SJSA1 (cell line): ENCODE measurements at regions not wholly inside any gene's neighbourhood (a gene's known extent, or its start where the extent isn't known, plus 50 kb on each side); places are given as distances from the start of the nearest gene placed in this dataset.

ENCODE experiments used
- DNase-seq, 2 experiments: peaks; one replicate each; pipeline ENCODE4 v3.0.0-alpha.2; 2015 to 2020; ENCODE audit warnings: low spot score in 2 of 2, low read depth in 1 of 2
- H3K27ac ChIP-seq: fragments of 250-450 bp; sonication (Bioruptor Pico); 2 replicates; pipeline ENCODE4 v1.5.1; 2020; ENCODE audit warnings: mild to moderate bottlenecking, moderate library complexity
- H3K27me3 ChIP-seq: fragments of 250-450 bp; sonication (Bioruptor Pico); replicated peaks from 2 replicates; pipeline ENCODE4 v1.5.1; 2020; ENCODE audit warnings: mild to moderate bottlenecking, moderate library complexity
- H3K36me3 ChIP-seq: fragments of 250-450 bp; sonication (Bioruptor Pico); 2 replicates; pipeline ENCODE4 v1.5.1; 2020; ENCODE audit warnings: mild to moderate bottlenecking
- H3K4me1 ChIP-seq: fragments of 250-450 bp; sonication (Bioruptor Pico); replicated peaks from 2 replicates; pipeline ENCODE4 v1.6.1; 2021; ENCODE audit warnings: mild to moderate bottlenecking
- H3K4me3 ChIP-seq: fragments of 250-450 bp; sonication (Bioruptor Pico); 2 replicates; pipeline ENCODE4 v1.5.1; 2020; ENCODE audit warnings: mild to moderate bottlenecking
- H3K9me3 ChIP-seq: fragments of 250-450 bp; sonication (Bioruptor Pico); replicated peaks from 2 replicates; pipeline ENCODE4 v1.5.1; 2020; ENCODE audit warnings: mild to moderate bottlenecking

- DNase-seq: no peak
- H3K27ac ChIP-seq: no peak overlapping the region
- no peak overlapping the region for H3K4me3 ChIP-seq
- H3K4me1 ChIP-seq: no peaks in the 10 kb centered on the region
- no peaks in the 10 kb centered on the region for H3K36me3 ChIP-seq
- H3K27me3 ChIP-seq: no peaks in the 10 kb centered on the region
- no peaks in the 10 kb centered on the region for H3K9me3 ChIP-seq
Observed at GRCh38 chr11:119505861-119506260, 82.9 kb upstream of the THY1 start.

GRCh38 chr11:119505071-119505470 is 82.1 kb upstream of the THY1 start:
- Histone ChIP-seq H3K27me3 (no peaks in the 10 kb centered on the region), H3K9me3 (no peaks in the 10 kb centered on the region), H3K27ac (no peak overlapping the region), H3K4me1 (no peaks in the 10 kb centered on the region), H3K4me3 (no peak overlapping the region), H3K36me3 (no peaks in the 10 kb centered on the region)
- DNase-seq: no peak

- Histone ChIP-seq H3K36me3 (no peaks in the 10 kb centered on the region), H3K27ac (no peak overlapping the region), H3K27me3 (no peaks in the 10 kb centered on the region), H3K9me3 (no peaks in the 10 kb centered on the region), H3K4me3 (no peak overlapping the region), H3K4me1 (no peaks in the 10 kb centered on the region)
- no peak for DNase-seq
Observed at GRCh38 chr11:119504371-119504770, 81.4 kb upstream of the THY1 start.

GRCh38 chr11:119501777-119502405 is 78.9 kb upstream of the THY1 start:
- H3K27ac ChIP-seq: no peak overlapping the region
- no peak for DNase-seq
- H3K36me3 ChIP-seq: no peaks in the 10 kb centered on the region
- H3K9me3 ChIP-seq: no peaks in the 10 kb centered on the region
- no peaks in the 10 kb centered on the region for H3K4me1 ChIP-seq
- H3K27me3 ChIP-seq: no peaks in the 10 kb centered on the region
- H3K4me3 ChIP-seq: no peak overlapping the region

GRCh38 chr11:119497717-119498116 is 74.7 kb upstream of the THY1 start:
- Histone ChIP-seq H3K27ac (no peak overlapping the region), H3K4me3 (no peak overlapping the region), H3K4me1 (no peaks in the 10 kb centered on the region), H3K9me3 (no peaks in the 10 kb centered on the region), H3K27me3 (no peaks in the 10 kb centered on the region), H3K36me3 (no peaks in the 10 kb centered on the region)
- no peak for DNase-seq

GRCh38 chr11:119496997-119497396 is 74.0 kb upstream of the THY1 start:
- H3K4me1 ChIP-seq: no peaks in the 10 kb centered on the region
- no peaks in the 10 kb centered on the region for H3K27me3 ChIP-seq
- H3K9me3 ChIP-seq: no peaks in the 10 kb centered on the region
- no peak overlapping the region for H3K4me3 ChIP-seq
- DNase-seq: no peak
- H3K36me3 ChIP-seq: no peaks in the 10 kb centered on the region
- no peak overlapping the region for H3K27ac ChIP-seq

GRCh38 chr11:119496469-119496868 is 73.5 kb upstream of the THY1 start:
- Histone ChIP-seq H3K27me3 (no peaks in the 10 kb centered on the region), H3K4me3 (no peak overlapping the region), H3K9me3 (no peaks in the 10 kb centered on the region), H3K4me1 (no peaks in the 10 kb centered on the region), H3K36me3 (no peaks in the 10 kb centered on the region), H3K27ac (no peak overlapping the region)
- no peak for DNase-seq

GRCh38 chr11:119493712-119494111 is 70.7 kb upstream of the THY1 start:
- no peak overlapping the region for H3K4me3 ChIP-seq
- DNase-seq: no peak
- H3K36me3 ChIP-seq: no peaks in the 10 kb centered on the region
- no peak overlapping the region for H3K27ac ChIP-seq
- H3K9me3 ChIP-seq: no peaks in the 10 kb centered on the region
- no peaks in the 10 kb centered on the region for H3K4me1 ChIP-seq
- no peaks in the 10 kb centered on the region for H3K27me3 ChIP-seq

- Histone ChIP-seq H3K4me1 (no peaks in the 10 kb centered on the region), H3K27me3 (no peaks in the 10 kb centered on the region)
- DNase-seq: no peak
Observed at GRCh38 chr11:119491753-119492510, 69.0 kb upstream of the THY1 start.

GRCh38 chr11:119490253-119491006 is 67.5 kb upstream of the THY1 start:
- no peaks in the 10 kb centered on the region for H3K36me3 ChIP-seq
- no peaks in the 10 kb centered on the region for H3K9me3 ChIP-seq
- no peak overlapping the region for H3K27ac ChIP-seq
- DNase-seq: no peak
- no peak overlapping the region for H3K4me3 ChIP-seq
- no peaks in the 10 kb centered on the region for H3K4me1 ChIP-seq
- no peaks in the 10 kb centered on the region for H3K27me3 ChIP-seq

More at GRCh38 chr11:119491753-119492510, 69.0 kb upstream of the THY1 start:
- Histone ChIP-seq H3K9me3 (no peaks in the 10 kb centered on the region), H3K36me3 (no peaks in the 10 kb centered on the region), H3K27ac (no peak overlapping the region), H3K4me3 (no peak overlapping the region)

- Histone ChIP-seq H3K36me3 (no peaks in the 10 kb centered on the region), H3K4me1 (no peaks in the 10 kb centered on the region), H3K9me3 (no peaks in the 10 kb centered on the region), H3K27me3 (no peaks in the 10 kb centered on the region), H3K4me3 (no peak overlapping the region), H3K27ac (no peak overlapping the region)
- no peak for DNase-seq
Observed at GRCh38 chr11:119489087-119489486, 66.1 kb upstream of the THY1 start.

GRCh38 chr11:119488256-119488995 is 65.5 kb upstream of the THY1 start:
- no peaks in the 10 kb centered on the region for H3K9me3 ChIP-seq
- no peaks in the 10 kb centered on the region for H3K36me3 ChIP-seq
- DNase-seq: no peak
- H3K27ac ChIP-seq: no peak overlapping the region
- H3K4me1 ChIP-seq: no peaks in the 10 kb centered on the region
- H3K4me3 ChIP-seq: no peak overlapping the region
- H3K27me3 ChIP-seq: no peaks in the 10 kb centered on the region

- Histone ChIP-seq H3K27ac (no peak overlapping the region), H3K27me3 (no peaks in the 10 kb centered on the region), H3K4me3 (no peak overlapping the region), H3K9me3 (no peaks in the 10 kb centered on the region), H3K36me3 (no peaks in the 10 kb centered on the region), H3K4me1 (no peaks in the 10 kb centered on the region)
- peak in 1 of 2 experiments; percentile 27 for DNase-seq
Observed at GRCh38 chr11:119486691-119487259, 63.8 kb upstream of the THY1 start.
